Lower leg skin (tissue), 3 donors: ENCODE measurements at regions not wholly inside any gene's neighbourhood (a gene's known extent, or its start where the extent isn't known, plus 50 kb on each side); places are given as distances from the start of the nearest gene placed in this dataset.

ENCODE experiments used
- CTCF ChIP-seq, 3 donors: fragments of 450-650 bp; IDR thresholded peaks; one replicate each; pipeline ENCODE4 v1.5.1; 2016; ENCODE audit warnings: antibody characterized with exemption in 3 of 3, mild to moderate bottlenecking in 3 of 3, moderate library complexity in 2 of 3
- POLR2A ChIP-seq, 2 donors: fragments of 450-650 bp; IDR thresholded peaks; one replicate each; pipeline ENCODE4 v1.6.1; 2016 to 2017; ENCODE audit warnings: antibody characterized with exemption in 2 of 2, mild to moderate bottlenecking in 1 of 2, moderate library complexity in 1 of 2

- TF ChIP-seq CTCF (IDR thresholded peaks at IDR 0.05) (no peak), POLR2A (IDR thresholded peaks at IDR 0.05) (no peak)
These were observed 244.5 kb upstream of the JARID2 start for GRCh38 chr6:15001326-15001910.
